Activated naive CD8-positive, alpha-beta T cell treated with anti-CD3 and anti-CD28 coated beads, Interleukin-2, amount 50 U/mL, for 16 hours (primary cell): ENCODE measurements at regions not wholly inside any gene's neighbourhood (a gene's known extent, or its start where the extent isn't known, plus 50 kb on each side); places are given as distances from the start of the nearest gene placed in this dataset.

ENCODE experiments used
- DNase-seq: peaks from one replicate; pipeline ENCODE4 v3.0.0-alpha.2; 2020; ENCODE audit warnings: low read depth, low spot score

DNA sequence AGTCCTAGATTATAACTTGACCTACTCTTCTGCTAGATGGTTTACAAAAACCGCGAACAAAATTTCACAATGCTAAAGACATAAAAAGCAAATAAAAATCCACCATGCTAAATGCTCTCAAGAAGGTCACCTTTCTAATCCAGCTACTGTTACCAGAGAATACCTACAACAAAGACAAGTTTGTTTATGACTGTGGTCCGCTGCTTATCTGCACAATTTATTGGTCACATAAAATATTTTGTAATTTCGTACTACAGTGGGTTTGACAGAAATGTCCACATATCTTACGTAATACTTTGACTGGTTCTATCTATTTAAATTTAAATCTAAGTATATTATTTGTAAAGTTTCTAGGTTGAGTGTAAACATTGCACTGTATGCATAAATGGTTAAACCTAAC lies 257.6 kb upstream of the ZNF608 start:
- DNase-seq, result no peak

DNA sequence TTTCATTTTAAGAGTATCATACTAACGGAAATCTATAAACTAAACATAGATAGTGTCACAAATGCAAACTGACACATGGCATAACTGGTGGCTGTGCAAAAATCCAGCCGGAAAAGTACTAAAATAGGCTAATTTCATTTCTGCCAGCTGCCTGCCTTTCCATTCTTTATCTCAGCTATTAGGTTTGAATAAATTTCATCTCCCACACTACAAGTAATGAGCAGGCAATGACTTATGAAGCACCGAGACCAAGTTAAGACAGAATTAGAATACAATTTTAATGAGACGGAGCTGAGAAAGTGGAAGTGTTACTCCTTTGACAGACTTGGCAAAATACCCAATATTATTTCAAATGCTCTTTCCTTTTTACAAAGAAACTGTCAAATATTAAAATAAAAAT lies 258.8 kb upstream of the ZNF608 start:
- no peak for DNase-seq

DNA sequence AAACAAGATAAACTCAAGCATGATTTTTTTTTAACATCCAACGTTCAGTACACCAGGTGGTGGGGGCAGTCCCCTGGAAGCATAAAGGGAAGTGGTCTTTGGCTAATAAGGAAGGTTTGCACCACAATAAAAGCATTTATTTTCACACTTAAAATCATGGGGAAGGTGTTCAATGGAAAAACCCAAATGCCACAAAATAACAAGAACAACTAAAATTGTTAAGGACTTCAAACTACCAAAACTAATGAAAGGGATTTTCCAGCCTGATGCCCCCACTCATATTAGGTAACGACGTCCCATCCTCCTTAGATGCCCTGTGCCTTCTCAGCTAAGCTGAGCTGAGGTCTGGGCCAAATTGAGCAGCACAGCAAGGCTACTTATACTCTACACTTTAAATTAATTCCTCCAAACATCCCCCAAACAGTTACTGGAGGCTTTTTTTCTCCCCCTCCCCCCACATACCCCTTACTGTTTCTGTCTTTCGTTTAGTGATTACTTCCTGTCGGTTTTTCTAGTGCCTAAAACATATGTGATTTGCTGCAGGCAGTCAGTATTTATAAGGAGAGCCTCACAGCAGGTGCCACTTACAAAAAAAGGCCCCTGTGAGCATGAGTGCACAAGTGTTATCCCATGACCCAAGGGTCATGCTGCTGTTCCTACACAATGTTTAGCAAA lies 259.7 kb upstream of the ZNF608 start:
- DNase-seq, result no peak

DNA sequence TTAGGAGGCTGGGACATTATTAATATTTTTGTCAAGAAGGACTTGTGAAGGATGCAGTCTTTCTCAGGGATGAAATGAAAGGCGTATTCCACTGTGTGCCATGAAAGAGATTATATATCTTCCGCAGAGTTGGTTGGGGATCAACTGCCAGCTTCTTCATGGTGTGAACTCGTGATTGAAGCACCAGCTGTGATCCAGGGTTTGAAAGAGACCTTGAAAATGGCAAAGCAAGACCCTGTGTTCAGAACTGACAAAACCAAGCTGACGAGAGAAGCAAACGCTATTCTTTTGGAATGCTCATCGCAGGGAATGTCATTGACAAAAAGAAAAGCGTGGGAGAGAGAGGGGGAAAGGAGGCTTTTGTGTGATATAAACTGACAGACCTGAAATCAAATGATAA lies 263.9 kb upstream of the ZNF608 start:
- no peak for DNase-seq

DNA sequence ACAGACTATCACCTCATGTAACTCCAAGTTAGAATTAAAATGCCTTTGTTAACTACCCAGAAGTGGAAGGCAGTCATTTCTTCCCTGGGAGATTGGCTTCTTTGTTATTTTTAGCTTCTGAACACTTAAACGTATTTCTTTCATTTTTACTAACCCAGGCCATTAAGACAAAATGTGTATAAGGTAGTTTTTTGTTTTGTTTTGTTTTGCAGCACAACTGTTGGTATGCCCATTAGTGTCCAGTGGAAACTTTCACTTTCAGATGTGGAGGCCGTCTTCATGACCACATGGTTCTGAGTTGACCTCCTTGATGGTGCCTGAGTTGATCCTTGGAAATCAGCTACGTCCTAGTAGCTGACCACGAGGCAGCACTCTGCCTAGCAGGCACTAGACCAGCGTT lies 264.6 kb upstream of the ZNF608 start:
- no peak for DNase-seq

DNA sequence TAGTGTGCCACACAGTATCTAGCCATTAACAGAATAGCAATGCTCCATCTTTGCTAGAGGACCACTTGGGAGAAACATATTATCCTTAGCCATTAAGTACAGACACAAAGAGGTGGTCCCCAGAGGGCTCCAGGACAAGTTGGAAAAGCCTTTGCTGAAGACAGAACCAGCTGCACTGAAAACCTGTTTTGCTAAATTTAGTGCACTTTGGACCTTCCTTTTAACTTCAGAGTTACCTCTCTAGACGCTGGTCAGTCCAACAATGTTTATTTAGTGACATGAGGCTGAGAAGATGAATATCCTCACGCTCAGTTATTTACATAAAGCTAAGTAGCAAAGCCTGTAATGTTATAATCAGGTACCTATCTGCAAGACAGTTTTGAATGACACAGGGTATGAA lies 265.0 kb upstream of the ZNF608 start:
- no peak for DNase-seq

DNA sequence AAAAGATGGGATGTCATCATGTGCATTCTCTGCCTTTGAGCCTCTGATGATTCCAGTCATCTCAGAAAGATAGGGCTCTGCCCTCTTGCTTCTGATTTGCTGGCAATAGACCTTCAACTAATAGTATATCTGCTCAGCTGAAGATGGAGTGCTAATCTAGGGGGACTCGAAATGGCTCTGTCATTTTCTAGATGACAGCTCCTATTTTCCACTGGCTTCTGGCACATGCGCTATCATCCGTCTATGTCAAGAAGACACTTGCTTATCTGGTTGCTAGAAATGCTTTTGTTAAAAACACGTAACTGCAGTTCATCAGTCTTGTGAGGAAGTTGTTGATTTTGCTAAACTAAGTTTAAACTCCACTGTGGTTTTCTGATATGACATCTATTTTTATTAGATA lies 265.5 kb upstream of the ZNF608 start:
- no peak for DNase-seq

DNA sequence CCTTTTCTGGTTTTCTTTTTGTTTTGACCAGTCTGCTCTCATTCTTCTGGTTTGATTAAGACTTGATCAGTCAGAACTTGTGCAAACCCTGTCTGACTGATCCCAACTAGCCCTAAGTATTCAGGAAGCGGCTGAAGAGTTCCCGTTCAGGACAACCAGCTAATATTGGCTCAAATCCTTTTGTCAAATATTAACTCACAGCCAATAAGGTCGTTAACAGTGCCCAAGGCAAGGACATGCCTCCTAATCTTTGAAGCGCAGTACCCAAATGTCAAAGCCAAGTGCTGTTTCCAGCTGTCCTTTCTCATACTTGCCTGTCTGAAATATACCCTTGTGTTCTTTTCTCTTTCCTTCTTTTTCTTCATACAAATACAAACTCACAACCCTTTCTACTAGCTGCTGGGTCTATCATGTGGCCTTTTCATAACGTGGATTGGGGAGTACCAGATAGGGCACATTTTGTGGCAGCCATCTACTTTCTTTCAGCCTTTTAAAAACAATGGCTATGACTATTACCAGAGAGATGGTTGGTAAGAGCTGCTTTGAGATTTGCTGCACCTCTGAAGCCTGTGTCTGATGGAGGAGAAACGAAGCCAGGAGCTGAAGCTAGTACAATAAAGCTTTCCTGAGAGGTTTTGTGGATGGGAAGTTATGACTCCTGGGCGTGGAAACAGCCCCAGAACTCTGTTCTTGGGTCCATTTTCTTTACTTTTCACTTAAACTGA lies 266.4 kb upstream of the ZNF608 start:
- no peak for DNase-seq

DNA sequence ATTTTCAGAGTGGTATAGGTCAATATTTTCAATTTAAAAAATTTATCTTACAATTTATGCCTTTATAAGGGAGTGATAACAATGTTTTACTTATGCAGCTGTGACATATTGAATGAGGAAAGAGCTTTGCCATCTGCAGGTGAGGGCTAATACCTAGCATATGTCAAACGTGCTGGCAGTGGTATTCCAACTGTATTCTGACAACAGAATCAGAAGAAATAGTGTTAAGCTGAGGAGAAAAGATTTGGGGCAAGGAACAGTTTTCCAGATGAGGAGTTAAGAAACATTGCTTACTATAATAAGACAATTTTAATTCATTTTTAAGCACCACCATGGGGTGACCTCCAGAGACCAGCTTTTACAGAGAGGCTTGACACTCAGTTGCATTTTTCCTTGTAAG lies 267.8 kb upstream of the ZNF608 start:
- no peak for DNase-seq

DNA sequence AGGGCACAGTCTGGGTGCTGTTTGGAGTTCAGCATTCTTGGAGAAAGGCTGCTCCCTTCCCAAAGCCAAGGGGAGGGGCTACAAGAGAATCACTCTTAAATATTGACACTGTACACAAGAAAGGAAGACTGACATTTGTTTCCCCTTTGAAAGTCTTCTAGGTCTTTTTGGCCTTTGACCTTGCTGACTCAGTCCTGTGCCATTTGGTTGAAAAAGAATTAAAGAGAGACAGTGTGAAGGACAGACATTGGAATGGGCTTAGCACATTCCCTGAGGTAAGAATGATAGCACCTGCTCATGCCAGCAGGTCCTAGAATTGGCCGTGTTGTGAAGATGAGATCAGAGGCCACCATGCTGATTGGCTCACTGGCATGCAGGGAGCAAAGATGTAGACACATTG lies 271.4 kb upstream of the ZNF608 start:
- no peak for DNase-seq

DNA sequence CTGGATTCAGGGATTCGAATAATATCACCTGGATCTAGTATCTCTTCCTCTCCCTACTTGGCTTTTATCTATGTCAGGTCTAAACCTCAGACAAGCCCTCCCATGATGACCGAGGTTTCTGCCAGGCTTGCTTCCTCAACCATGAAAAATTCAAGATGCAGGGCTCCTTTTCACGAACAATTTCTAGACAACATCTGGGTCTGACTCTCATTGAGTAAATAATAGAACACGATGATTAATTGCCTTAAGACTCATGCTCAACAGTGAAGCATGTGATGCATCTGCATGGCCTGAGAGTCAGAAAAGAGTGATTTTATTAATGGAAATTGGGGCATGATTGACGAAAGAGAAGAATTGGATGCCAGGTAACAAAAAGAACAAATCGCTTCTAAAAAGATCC lies 277.2 kb upstream of the ZNF608 start:
- no peak for DNase-seq

DNA sequence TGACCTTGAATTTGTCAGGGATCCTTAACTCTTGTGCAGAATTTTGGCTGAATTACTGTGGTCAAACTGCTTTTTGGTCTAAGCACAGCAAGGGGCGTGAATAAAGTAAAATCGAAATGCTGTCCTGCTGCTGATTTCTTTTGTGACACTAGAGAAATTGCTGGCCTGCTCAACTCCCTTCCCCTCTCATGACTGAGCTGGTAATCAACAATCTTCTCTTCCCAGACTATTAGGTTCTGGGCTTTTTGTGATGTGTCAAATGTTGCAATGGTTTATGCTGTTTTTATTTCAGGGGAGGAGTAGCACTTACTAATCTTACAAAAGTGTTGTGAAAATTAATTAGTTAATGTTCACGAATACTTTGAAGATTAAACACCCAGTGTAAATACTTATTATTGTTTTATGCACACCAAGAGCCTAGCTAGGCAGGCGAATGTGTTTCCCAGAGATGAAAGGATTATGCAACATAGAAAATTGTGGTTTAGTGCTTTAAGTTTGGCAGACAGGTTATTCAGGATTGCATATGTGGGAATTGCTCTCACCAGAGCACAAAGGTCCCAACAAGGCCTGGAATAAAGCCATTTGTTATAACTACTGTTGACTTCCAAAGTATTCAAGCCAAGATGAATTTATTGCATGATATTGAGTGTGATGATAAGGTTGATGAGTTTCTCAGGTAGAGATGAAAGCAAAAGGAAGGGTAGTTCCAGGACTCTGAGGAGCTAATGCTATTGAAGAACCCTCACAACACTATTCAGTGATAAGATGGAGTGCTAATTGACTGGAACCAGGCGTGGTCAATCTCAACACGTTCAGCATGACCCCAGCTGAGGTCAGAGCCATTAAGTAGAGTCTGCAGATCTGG lies 280.7 kb upstream of the ZNF608 start:
- no peak for DNase-seq

DNA sequence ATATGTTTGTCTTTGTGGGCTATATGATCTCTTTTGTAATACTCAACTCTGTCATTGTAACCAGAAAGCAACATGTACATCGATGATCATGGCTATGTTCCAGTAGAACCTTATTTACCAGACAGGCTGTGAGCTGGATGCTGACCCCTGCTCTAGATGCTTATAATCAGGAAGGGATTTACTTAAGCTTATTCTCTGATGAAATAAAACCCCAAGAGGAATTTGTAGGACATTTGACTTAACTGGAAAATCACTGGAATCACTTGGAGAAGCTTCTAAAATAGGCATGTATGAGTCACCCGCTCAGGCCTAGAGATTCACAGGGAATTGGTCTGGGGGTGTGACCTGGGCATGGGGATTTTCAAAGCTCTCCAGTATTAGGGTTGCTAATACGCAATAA lies 285.8 kb upstream of the ZNF608 start:
- DNase-seq, result no peak

DNA sequence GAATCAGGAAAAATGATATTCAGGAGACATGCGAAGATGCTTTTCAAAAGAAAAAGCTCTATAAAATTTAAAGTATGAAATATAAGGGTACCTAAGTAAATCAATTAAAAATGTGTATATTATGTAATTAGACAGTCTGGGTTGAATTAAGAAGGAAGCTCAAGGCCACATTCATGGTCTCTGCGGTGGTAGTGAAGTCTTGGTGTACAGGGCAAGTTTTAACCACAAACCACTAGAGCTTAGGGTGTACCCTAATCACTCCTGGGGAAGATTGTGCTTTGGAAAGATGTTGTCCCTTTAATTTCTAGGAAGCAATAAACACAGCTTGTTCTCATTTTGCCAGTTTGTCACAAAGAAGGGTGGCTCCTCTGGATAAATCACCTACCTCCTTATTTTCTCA lies 287.2 kb upstream of the ZNF608 start:
- DNase-seq, result no peak

DNA sequence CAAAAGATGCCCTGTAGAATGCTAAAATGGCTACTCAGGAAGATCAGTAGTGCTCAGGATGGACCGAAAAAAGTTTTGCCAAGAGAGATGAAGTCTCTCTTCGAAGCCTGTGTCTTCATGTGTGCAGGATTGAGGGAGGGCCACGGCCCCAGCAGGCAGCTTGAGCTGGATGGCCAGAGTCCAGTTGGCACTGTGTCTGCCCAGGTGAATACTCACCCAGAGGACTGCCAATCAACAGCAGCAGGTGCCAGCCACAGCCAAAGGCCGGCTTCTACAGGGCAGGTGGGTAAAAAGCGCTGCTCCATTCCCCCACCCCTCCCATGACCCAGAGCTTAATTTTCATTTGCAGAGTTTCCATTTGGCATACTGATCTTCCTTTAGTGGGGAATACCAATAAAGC lies 287.9 kb upstream of the ZNF608 start:
- no peak for DNase-seq

DNA sequence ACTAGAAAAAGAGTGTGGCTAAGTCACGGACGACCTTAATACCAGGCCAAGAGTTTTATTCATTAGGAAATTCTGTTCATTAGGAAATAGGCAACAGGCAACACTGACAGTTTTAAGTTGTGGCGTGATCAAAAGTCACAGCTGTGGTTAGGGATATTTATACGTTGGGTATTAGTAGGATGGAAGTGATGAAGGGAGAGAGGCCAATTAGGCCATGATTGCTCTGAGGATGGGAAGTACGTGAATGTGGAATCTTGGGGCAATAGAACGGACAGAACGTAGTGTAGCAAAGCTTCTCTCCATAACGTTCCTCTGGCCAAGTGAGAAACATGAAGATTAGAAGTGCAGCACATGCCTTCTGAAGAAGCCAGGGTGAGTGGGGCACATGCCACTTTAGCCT lies 290.1 kb upstream of the ZNF608 start:
- DNase-seq, result no peak

DNA sequence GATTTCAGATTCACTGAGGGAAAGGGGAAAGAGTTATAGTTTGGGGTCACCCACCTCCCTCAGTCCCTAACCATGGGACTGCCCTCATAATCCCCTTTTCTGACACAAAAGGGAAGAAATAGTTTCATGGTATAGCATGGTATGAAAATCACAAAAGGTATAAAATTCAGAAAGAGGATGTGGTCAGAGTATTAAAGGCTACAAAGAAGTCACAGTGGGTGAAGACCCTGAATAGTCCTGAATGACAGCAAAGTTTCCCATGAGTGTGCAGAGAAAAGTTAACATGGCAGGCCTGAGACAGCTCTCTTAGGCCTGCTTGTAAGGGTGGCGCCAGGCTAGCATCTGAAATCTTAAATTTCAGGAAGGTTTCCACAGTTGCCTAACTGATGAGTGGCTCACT lies 290.6 kb upstream of the ZNF608 start:
- no peak for DNase-seq

DNA sequence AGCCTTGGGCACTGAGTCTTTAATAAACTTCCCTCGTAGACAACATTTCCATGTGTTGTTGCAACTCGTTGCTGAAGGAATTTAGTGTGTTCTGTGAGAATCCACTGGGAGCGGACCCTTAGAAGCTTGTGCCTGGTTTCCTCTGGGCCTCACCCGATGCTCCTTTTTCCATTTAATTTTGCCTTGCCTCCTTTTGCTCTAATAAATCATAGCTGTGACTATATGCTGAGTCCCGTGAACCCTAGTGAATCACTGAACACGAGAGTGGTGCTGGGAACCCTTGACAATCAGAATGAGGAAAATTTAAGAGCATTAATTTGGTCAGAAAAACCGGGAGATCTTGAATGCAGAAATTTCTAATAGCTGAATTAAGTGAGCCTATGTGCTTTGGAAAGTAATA lies 291.1 kb upstream of the ZNF608 start:
- DNase-seq, result no peak

DNA sequence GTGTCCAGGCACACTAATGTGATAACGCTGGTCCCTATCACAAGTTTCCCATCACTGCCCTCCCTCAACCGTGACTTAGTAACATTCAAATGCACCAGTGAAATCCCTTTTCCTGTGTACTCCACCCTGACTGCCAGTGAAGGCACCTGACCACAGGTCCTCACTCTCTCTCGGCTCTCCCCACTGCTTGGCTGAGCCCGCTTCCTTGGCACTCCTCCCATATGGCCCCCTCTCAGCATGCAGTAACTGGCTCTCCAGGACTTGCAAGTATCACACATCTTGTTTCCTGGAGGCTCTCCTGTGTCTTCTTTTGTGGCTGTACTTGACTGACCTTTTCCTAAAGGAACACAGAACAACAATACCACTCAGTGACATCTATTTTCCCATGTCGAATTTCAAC lies 292.0 kb upstream of the ZNF608 start:
- no peak for DNase-seq

DNA sequence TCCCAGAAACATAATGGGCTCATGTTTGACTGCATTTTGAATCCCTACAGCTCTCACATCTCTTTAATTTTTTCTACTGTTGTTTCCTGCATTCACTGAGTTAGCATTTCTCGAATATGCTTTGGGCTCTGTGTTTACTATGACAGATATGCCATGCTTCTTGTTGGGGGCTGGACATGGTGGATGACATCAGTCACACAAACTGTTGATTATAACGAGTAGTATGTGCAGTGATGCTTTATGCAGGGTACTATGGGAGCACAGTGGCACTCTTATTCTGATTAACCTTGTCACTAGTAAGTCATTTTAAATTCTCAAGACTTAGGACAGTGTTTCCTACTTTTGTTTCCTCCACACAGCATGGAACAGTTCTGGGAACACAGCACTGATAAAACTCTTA lies 295.4 kb upstream of the ZNF608 start:
- no peak for DNase-seq

DNA sequence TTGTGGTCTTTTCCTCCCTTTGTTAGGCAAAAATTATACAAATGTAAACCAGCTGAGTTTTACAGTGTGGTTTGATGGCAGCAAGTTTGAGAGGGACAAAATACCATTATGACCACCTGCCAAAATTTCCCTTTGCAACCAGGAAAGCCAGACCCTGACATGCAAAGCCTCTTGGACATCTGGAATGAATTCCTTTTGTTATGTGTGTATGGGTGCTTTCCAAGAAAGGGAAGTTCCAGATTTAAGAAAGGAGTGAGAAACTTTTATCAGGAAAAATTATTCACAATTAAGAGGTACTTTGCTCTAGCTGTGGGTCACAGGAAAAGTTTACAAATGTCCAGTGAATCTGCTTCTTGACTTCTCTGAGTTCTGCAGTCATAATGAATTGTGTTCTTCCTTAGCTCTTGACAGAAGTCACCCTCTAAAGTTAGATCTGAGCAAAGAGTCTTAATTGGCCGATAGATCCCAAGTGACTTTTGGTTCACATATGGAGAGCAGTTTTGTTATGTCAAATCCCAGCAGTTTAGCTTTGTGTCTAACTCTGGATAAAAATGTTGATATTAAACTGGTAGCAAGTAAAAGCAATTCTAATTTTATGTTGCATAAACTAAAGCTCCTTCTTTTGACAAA lies 295.9 kb upstream of the ZNF608 start:
- no peak for DNase-seq

DNA sequence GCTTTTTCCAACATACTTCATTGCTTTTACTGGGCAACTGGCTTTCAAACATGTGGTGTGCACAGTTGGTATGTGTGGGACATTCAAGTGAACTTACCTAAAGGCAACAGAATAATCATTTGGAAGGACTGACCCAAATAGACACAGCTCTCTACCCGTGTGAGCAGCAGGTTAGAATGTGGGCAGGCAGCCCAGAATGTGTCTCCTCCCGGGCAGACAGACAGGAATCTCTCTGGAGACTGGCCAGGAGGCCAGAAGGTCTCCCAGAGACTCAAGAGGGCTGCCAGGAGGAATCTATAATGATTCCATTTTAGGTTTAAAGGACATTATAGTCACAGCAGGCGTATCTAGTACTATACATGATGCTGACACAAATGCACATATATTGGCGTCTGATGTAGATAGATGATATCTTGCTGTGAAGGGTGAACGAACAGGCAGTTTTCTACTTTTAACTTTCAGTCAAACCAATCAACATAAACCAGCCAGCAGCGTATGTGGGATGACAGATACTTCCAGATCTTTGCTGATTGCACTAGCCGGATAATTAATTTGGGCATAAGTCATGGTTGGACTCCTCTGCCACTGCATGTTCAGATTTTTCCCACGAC lies 297.4 kb upstream of the ZNF608 start:
- no peak for DNase-seq
